Keratinocyte (primary cell): ENCODE measurements at regions not wholly inside any gene's neighbourhood (a gene's known extent, or its start where the extent isn't known, plus 50 kb on each side); places are given as distances from the start of the nearest gene placed in this dataset.

Experiments
- CTCF ChIP-seq, 3 experiments: IDR thresholded peaks in 1 of 3; conservative IDR thresholded peaks in 1 of 3; optimal IDR thresholded peaks in 1 of 3; 2 replicates in 2 of 3; 3 replicates in 1 of 3; pipeline versions ENCODE3 to v1.5.1; 2011; ENCODE audit warnings: low read length in 3 of 3, mild to moderate bottlenecking in 3 of 3, moderate library complexity in 2 of 3, control low read depth in 1 of 3, inconsistent platforms in 1 of 3; ENCODE audit not compliant: insufficient read depth in 2 of 3; ENCODE audit errors: extremely low read depth in 1 of 3
- EZH2 ChIP-seq: IDR thresholded peaks from one replicate; pipeline ENCODE4 v1.6.1; 2012; ENCODE audit warnings: inconsistent platforms, mild to moderate bottlenecking, low read length, moderate library complexity

DNA sequence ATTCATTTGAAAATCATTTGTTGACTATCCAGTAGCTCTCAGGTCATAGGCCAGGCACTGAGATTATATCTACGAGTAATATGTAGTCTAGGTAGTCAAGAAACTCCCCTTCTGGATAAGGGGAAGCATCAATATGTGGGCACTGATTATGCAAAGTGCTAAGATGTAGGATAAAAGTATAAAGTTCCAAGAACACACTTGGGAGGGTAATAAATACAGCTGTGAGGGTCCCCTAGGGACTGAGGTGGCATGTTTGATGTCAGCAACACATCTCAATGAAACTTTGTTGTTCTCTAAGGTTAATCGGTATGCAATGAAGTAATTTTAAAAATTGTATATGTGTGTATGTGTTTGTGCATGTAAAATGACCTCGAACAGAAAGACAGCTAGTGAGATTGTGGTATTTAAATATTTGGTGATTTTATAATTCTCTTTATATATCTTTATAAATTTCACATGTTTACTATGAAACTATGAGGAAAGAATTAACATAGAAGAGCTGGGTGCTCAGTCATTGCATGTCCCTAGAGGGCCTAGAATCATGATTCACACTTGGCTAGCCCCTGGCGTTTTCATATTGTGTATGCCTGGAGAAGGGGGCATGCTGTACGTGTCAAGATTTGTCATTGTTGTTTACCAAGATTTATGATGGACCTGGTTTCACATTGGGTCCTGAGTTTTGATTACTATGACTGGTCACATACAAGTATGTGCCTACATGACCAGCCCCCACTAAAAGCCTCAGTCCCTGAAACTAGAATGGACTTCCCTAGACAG lies 140.1 kb upstream of the DUSP10 start:
- TF ChIP-seq CTCF (optimal IDR thresholded peaks at IDR 0.05 in 1 of 3, IDR thresholded peaks at IDR 0.05 in 1 of 3, conservative IDR thresholded peaks at IDR 0.05 in 1 of 3; ENCODE audit: extremely low read depth in 1 of 3, insufficient read depth in 2 of 3, low read length in 3 of 3) (no peak), EZH2 (no peak)
